Colonic mucosa (tissue), 4 donors: ENCODE measurements at regions not wholly inside any gene's neighbourhood (a gene's known extent, or its start where the extent isn't known, plus 50 kb on each side); places are given as distances from the start of the nearest gene placed in this dataset.

Source experiments
- DNase-seq: peaks from one replicate; pipeline ENCODE4 v3.0.0-alpha.2; 2020
- H3K27ac ChIP-seq: fragments of 200-600 bp; one replicate; pipeline ENCODE4 v1.8.0; 2021
- H3K27me3 ChIP-seq: fragments of 200-600 bp; one replicate; pipeline ENCODE4 v1.8.0; 2021
- H3K36me3 ChIP-seq: fragments of 200-600 bp; one replicate; pipeline ENCODE4 v1.8.0; 2021
- H3K4me1 ChIP-seq: fragments of 200-600 bp; one replicate; pipeline ENCODE4 v1.8.0; 2021; ENCODE audit warnings: mild to moderate bottlenecking
- H3K4me3 ChIP-seq: fragments of 200-600 bp; one replicate; pipeline ENCODE4 v1.8.0; 2021
- H3K9ac ChIP-seq, 2 donors: one replicate each; pipeline ENCODE4 v1.7.0; 2013; ENCODE audit warnings: control low read depth in 2 of 2, low read depth in 2 of 2, low read length in 2 of 2
- H3K9me3 ChIP-seq: fragments of 200-600 bp; one replicate; pipeline ENCODE4 v1.8.0; 2021
- intact Hi-C: fragments of 100-400 bp; cut with DNase I; formaldehyde crosslinking; loops from one replicate; pipeline ENCODE4 v1.14.1; 2022
- TF ChIP-seq, protein P1 (sequence below): fragments of 200-600 bp; IDR thresholded peaks from one replicate; pipeline ENCODE4 v1.8.0; 2022; ENCODE audit warnings: antibody characterized with exemption, mild to moderate bottlenecking
- donor health status: healthy.
- donor health status: DM: no; HTN: no; CAD: no.
- donor health status: DM: no; HTN: no; CAD: no.

DNA sequence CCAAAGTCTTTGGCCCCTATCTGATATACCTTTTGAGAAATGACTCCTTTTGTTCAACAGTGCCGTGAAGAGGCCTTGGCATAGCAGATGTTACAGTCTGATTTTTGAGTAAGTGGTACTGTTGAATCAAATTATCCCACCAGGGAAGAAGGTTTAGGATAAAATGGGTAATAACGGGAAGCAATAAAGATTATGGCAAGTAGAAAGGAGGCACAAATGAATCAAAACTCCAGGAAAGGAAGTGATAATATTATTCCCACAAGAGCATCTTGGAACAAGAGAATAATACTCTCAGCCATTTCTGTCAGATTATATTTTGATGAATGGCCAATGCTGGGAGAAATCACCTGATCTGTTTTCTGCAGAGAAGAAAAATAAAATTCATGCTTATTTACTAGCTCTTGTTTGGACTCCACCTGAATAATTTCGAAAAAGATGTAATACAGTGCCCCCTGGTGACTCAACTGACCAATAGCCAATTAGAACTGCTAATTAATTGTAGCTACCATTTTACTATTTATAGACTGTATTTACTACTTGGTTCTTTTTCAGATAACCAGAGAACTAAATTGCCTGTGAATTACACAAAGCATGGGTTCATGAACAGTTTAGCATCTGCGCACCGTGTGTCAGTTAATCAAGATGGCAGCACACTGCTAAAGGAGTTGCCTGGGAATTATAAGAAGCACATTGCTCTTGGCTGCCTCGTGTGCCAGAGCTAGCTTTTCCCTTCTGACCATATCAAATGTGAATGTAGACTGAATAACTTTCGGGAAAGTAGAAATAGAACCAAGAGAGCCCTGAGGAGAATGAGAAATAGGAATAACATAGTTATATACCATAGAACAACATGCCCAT lies 78.5 kb upstream of the TRDN start:
- Histone ChIP-seq H3K4me1 (no peaks in the 10 kb centered on the region), H3K36me3 (no peaks in the 10 kb centered on the region), H3K9me3 (no peaks in the 10 kb centered on the region), H3K9ac (no peak overlapping the region), H3K4me3 (no peak overlapping the region), H3K27me3 (no peaks in the 10 kb centered on the region), H3K27ac (no peak overlapping the region)
- DNase-seq, result no peak
- intact Hi-C loops, result no loop called here
- TF ChIP-seq, protein P1, sequence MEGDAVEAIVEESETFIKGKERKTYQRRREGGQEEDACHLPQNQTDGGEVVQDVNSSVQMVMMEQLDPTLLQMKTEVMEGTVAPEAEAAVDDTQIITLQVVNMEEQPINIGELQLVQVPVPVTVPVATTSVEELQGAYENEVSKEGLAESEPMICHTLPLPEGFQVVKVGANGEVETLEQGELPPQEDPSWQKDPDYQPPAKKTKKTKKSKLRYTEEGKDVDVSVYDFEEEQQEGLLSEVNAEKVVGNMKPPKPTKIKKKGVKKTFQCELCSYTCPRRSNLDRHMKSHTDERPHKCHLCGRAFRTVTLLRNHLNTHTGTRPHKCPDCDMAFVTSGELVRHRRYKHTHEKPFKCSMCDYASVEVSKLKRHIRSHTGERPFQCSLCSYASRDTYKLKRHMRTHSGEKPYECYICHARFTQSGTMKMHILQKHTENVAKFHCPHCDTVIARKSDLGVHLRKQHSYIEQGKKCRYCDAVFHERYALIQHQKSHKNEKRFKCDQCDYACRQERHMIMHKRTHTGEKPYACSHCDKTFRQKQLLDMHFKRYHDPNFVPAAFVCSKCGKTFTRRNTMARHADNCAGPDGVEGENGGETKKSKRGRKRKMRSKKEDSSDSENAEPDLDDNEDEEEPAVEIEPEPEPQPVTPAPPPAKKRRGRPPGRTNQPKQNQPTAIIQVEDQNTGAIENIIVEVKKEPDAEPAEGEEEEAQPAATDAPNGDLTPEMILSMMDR, result peak; percentile 20

DNA sequence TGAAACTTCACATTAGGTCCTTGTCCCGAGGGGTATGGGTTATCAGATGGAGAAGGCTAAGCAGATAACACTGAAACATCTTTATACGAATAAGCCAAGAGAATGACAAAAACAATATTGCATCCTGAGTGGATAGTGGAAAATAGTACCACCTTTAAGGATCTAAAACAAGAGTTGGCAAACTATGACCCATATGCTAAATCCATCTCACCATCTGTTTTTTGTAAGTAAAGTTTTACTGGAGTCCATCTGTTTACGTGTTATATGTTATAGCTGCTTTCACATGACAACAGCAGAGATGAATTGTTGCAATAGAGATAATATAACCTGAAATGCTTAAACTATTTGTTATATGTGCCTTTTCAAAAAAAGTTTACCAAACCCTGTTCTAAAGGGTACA lies 76.1 kb upstream of the TRDN start:
- intact Hi-C loops, result loop anchor here (5.0 kb wide), 1 partner anchor 296 kb away; no protein-coding TSS in a partner anchor
- no peak overlapping the region for H3K4me3 ChIP-seq
- H3K27ac ChIP-seq, result no peak overlapping the region

DNA sequence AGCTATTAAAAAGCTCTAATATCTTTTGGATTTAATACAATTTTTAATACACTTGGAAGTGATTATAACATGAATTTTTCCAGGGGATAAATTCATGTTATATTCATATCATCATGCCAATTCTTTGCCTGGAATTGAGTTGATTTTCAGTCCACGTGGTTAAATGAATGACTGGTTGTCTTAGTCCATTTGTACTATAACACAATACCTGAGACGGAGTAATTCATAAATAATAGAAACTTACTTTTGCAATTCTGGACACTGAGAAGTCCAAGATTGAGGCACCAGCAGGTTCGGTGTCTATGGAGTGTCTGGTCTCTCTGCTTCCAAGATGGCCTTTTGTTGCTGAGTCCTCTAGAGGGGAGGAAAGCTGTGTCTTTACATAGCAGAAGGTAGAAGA lies 66.2 kb upstream of the TRDN start:
- Histone ChIP-seq H3K27ac (no peak overlapping the region), H3K4me1 (no peaks in the 10 kb centered on the region), H3K4me3 (no peak overlapping the region), H3K9ac (no peak overlapping the region), H3K36me3 (no peaks in the 10 kb centered on the region), H3K27me3 (no peaks in the 10 kb centered on the region), H3K9me3 (no peaks in the 10 kb centered on the region)
- no peak for DNase-seq
- intact Hi-C loops, result no loop called here
- TF ChIP-seq, protein P1, result no peak

More for the DNA sequence above, 76.1 kb upstream of the TRDN start:
- no peak for DNase-seq
- no peaks in the 10 kb centered on the region for H3K36me3 ChIP-seq
- H3K4me1 ChIP-seq, result no peaks in the 10 kb centered on the region
- TF ChIP-seq, protein P1, result no peak
- H3K27me3 ChIP-seq, result no peaks in the 10 kb centered on the region
- no peak overlapping the region for H3K9ac ChIP-seq
- H3K9me3 ChIP-seq, result no peaks in the 10 kb centered on the region

DNA sequence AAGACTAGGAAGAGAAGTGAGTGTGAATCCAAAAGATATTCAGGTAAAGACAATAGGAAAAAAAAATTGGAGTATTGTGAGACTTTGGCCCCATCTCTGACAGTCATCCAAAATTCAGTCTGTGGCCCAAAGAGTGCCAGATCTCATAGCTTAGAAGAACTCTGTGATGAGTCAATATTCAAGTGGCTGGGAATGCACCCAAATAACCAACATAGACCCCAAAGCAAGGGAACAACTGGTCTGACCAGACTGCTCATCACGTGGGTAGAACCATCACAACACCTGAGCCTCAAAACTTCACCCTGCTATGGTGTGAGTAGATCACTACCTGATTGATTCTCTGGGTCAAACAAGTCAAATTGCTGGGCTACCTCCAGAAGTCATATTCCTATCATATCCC lies 51.1 kb upstream of the TRDN start:
- H3K36me3 ChIP-seq, result no peaks in the 10 kb centered on the region
- no peak overlapping the region for H3K4me3 ChIP-seq
- H3K27me3 ChIP-seq, result no peaks in the 10 kb centered on the region
- DNase-seq, result no peak
- H3K4me1 ChIP-seq, result no peaks in the 10 kb centered on the region
- H3K27ac ChIP-seq, result no peak overlapping the region
- TF ChIP-seq, protein P1, result no peak
- H3K9ac ChIP-seq, result no peak overlapping the region
- H3K9me3 ChIP-seq, result no peaks in the 10 kb centered on the region
- intact Hi-C loops, result no loop called here
